ENCODE measurements at regions not wholly inside any gene's neighbourhood (a gene's known extent, or its start where the extent isn't known, plus 50 kb on each side); places are given as distances from the start of the nearest gene placed in this dataset.

- H3K4me3 ChIP-seq (ENCODE audit: low read depth, low read length), result no peak overlapping the region
- no peak for FAIRE-seq
- H3K27me3 ChIP-seq (ENCODE audit: control insufficient read depth, insufficient read depth, low read length), result no peaks in the 10 kb centered on the region
- no peak for DNase-seq (ENCODE audit: low read depth)
- TF ChIP-seq CTCF (IDR thresholded peaks at IDR 0.05; ENCODE audit: insufficient read depth, low read length, severe bottlenecking), result no peak
- H3K36me3 ChIP-seq (ENCODE audit: control insufficient read depth, insufficient read depth, low read length), result no peaks in the 10 kb centered on the region
Observed at GRCh38 chr1:193613041-193613440, 426.6 kb upstream of the B3GALT2 start.

- TF ChIP-seq CTCF (IDR thresholded peaks at IDR 0.05; ENCODE audit: insufficient read depth, low read length, severe bottlenecking), result no peak
- DNase-seq (ENCODE audit: low read depth) (no peak), FAIRE-seq (no peak)
Observed at GRCh38 chr1:193609592-193609991, 423.2 kb upstream of the B3GALT2 start.

GRCh38 chr1:193607787-193608186, 421.4 kb upstream of the B3GALT2 start:
- no peak overlapping the region for H3K4me3 ChIP-seq (ENCODE audit: low read depth, low read length)
- FAIRE-seq (no peak), DNase-seq (ENCODE audit: low read depth) (no peak)

More at GRCh38 chr1:193609592-193609991, 423.2 kb upstream of the B3GALT2 start:
- H3K27me3 ChIP-seq (ENCODE audit: control insufficient read depth, insufficient read depth, low read length), result no peaks in the 10 kb centered on the region
- H3K4me3 ChIP-seq (ENCODE audit: low read depth, low read length), result no peak overlapping the region
- H3K36me3 ChIP-seq (ENCODE audit: control insufficient read depth, insufficient read depth, low read length), result no peaks in the 10 kb centered on the region

GRCh38 chr1:193606035-193606434, 419.6 kb upstream of the B3GALT2 start:
- Histone ChIP-seq H3K36me3 (ENCODE audit: control insufficient read depth, insufficient read depth, low read length) (no peaks in the 10 kb centered on the region), H3K27me3 (ENCODE audit: control insufficient read depth, insufficient read depth, low read length) (no peaks in the 10 kb centered on the region), H3K4me3 (ENCODE audit: low read depth, low read length) (no peak overlapping the region)
- no peak for FAIRE-seq
- no peak for TF ChIP-seq CTCF (IDR thresholded peaks at IDR 0.05; ENCODE audit: insufficient read depth, low read length, severe bottlenecking)
- DNase-seq (ENCODE audit: low read depth), result no peak

More at GRCh38 chr1:193607787-193608186, 421.4 kb upstream of the B3GALT2 start:
- no peaks in the 10 kb centered on the region for H3K27me3 ChIP-seq (ENCODE audit: control insufficient read depth, insufficient read depth, low read length)
- no peaks in the 10 kb centered on the region for H3K36me3 ChIP-seq (ENCODE audit: control insufficient read depth, insufficient read depth, low read length)
- TF ChIP-seq CTCF (IDR thresholded peaks at IDR 0.05; ENCODE audit: insufficient read depth, low read length, severe bottlenecking), result no peak

GRCh38 chr1:193602705-193603104, 416.3 kb upstream of the B3GALT2 start:
- FAIRE-seq, result no peak
- no peak for TF ChIP-seq CTCF (IDR thresholded peaks at IDR 0.05; ENCODE audit: insufficient read depth, low read length, severe bottlenecking)

GRCh38 chr1:193593147-193593885, 406.9 kb upstream of the B3GALT2 start:
- DNase-seq (ENCODE audit: low read depth) (no peak), FAIRE-seq (no peak)
- Histone ChIP-seq H3K27me3 (ENCODE audit: control insufficient read depth, insufficient read depth, low read length) (no peaks in the 10 kb centered on the region), H3K4me3 (ENCODE audit: low read depth, low read length) (no peak overlapping the region), H3K36me3 (ENCODE audit: control insufficient read depth, insufficient read depth, low read length) (no peaks in the 10 kb centered on the region)
- TF ChIP-seq CTCF (IDR thresholded peaks at IDR 0.05; ENCODE audit: insufficient read depth, low read length, severe bottlenecking), result no peak

More at GRCh38 chr1:193602705-193603104, 416.3 kb upstream of the B3GALT2 start:
- Histone ChIP-seq H3K36me3 (ENCODE audit: control insufficient read depth, insufficient read depth, low read length) (no peaks in the 10 kb centered on the region), H3K4me3 (ENCODE audit: low read depth, low read length) (no peak overlapping the region), H3K27me3 (ENCODE audit: control insufficient read depth, insufficient read depth, low read length) (no peaks in the 10 kb centered on the region)
- no peak for DNase-seq (ENCODE audit: low read depth)

Measured in bronchial epithelial cell (primary cell).